ENCODE measurements at regions not wholly inside any gene's neighbourhood (a gene's known extent, or its start where the extent isn't known, plus 50 kb on each side); places are given as distances from the start of the nearest gene placed in this dataset.
A peak's percentile ranks its signal among the peaks of the same experiment; 100 is the strongest.

- Histone ChIP-seq H2AFZ (no peak overlapping the region), H3K4me3 (no peak overlapping the region), H3K27me3 (no peaks in the 10 kb centered on the region), H3K27ac (peak overlapping the region; percentile 94), H3K9me3 (ENCODE audit: low read depth) (no peaks in the 10 kb centered on the region), H3K79me2 (no peaks in the 10 kb centered on the region), H3K4me1 (ENCODE audit: insufficient read depth) (peaks cover 47% of the 10 kb centered on the region), H3K4me2 (peak overlapping the region; percentile 60), H4K20me1 (ENCODE audit: insufficient read depth, poor library complexity, severe bottlenecking) (no peaks in the 10 kb centered on the region), H3K36me3 (replicated peaks; ENCODE audit: insufficient read depth, low read depth) (no peaks in the 10 kb centered on the region), H3K9me2 (replicated peaks; ENCODE audit: insufficient read depth) (no peaks in the 10 kb centered on the region)
- TF ChIP-seq CTCF (IDR thresholded peaks at IDR 0.05; ENCODE audit: poor library complexity) (peak; percentile 41), EZH2phosphoT487 (IDR thresholded peaks at IDR 0.05; ENCODE audit: low read depth, severe bottlenecking, unreplicated experiment) (no peak)
- DNase-seq (ENCODE audit: low spot score) = peak; percentile 79
- 81% methylated on average over 25 of the region's 25 CpGs for WGBS (ENCODE audit: low lambda C conversion rate, missing lambda C conversion rate)
These were observed 215.9 kb upstream of the GSE1 start for GRCh38 chr16:85396879-85397871.

- H3K9me3 ChIP-seq (ENCODE audit: low read depth) = no peaks in the 10 kb centered on the region
- H3K4me3 ChIP-seq = no peak overlapping the region
- H3K9me2 ChIP-seq (replicated peaks; ENCODE audit: insufficient read depth) = no peaks in the 10 kb centered on the region
- H2AFZ ChIP-seq = no peak overlapping the region
- H3K4me2 ChIP-seq = no peak overlapping the region
- H3K36me3 ChIP-seq (replicated peaks; ENCODE audit: insufficient read depth, low read depth) = no peaks in the 10 kb centered on the region
- 93% methylated on average over 7 of the region's 8 CpGs for WGBS (ENCODE audit: low lambda C conversion rate, missing lambda C conversion rate)
- no peaks in the 10 kb centered on the region for H3K27me3 ChIP-seq
- no peak for DNase-seq (ENCODE audit: low spot score)
- no peak for TF ChIP-seq EZH2phosphoT487 (IDR thresholded peaks at IDR 0.05; ENCODE audit: low read depth, severe bottlenecking, unreplicated experiment)
- TF ChIP-seq CTCF (IDR thresholded peaks at IDR 0.05; ENCODE audit: poor library complexity) = no peak
- TF ChIP-seq EZH2 (IDR thresholded peaks at IDR 0.05; ENCODE audit: borderline replicate concordance) = no peak
- H3K79me2 ChIP-seq = no peaks in the 10 kb centered on the region
- peaks cover 47% of the 10 kb centered on the region for H3K4me1 ChIP-seq (ENCODE audit: insufficient read depth)
- no peaks in the 10 kb centered on the region for H4K20me1 ChIP-seq (ENCODE audit: insufficient read depth, poor library complexity, severe bottlenecking)
- H3K27ac ChIP-seq = no peak overlapping the region
These were observed 215.1 kb upstream of the GSE1 start for GRCh38 chr16:85398050-85398451.

GRCh38 chr16:85398688-85399582 is 214.2 kb upstream of the GSE1 start:
- no peaks in the 10 kb centered on the region for H3K79me2 ChIP-seq
- H3K27me3 ChIP-seq = no peaks in the 10 kb centered on the region
- H3K36me3 ChIP-seq (replicated peaks; ENCODE audit: insufficient read depth, low read depth) = no peaks in the 10 kb centered on the region
- no peaks in the 10 kb centered on the region for H3K9me3 ChIP-seq (ENCODE audit: low read depth)
- H3K4me2 ChIP-seq = no peak overlapping the region
- no peak overlapping the region for H3K4me3 ChIP-seq
- DNase-seq (ENCODE audit: low spot score) = no peak
- WGBS (ENCODE audit: low lambda C conversion rate, missing lambda C conversion rate) = 84% methylated on average over 22 of the region's 22 CpGs
- H2AFZ ChIP-seq = no peak overlapping the region
- TF ChIP-seq CTCF (IDR thresholded peaks at IDR 0.05; ENCODE audit: poor library complexity) = no peak
- TF ChIP-seq EZH2 (IDR thresholded peaks at IDR 0.05; ENCODE audit: borderline replicate concordance) = no peak
- TF ChIP-seq EZH2phosphoT487 (IDR thresholded peaks at IDR 0.05; ENCODE audit: low read depth, severe bottlenecking, unreplicated experiment) = no peak
- peaks cover 40% of the 10 kb centered on the region for H3K4me1 ChIP-seq (ENCODE audit: insufficient read depth)
- H3K9me2 ChIP-seq (replicated peaks; ENCODE audit: insufficient read depth) = no peaks in the 10 kb centered on the region
- H3K27ac ChIP-seq = no peak overlapping the region
- no peaks in the 10 kb centered on the region for H4K20me1 ChIP-seq (ENCODE audit: insufficient read depth, poor library complexity, severe bottlenecking)

All from hepatocyte (in vitro differentiated cells).